Right lobe of liver (tissue), 6 donors: ENCODE measurements at regions not wholly inside any gene's neighbourhood (a gene's known extent, or its start where the extent isn't known, plus 50 kb on each side); places are given as distances from the start of the nearest gene placed in this dataset.
"Not testable (repeated sequence)": the region's sequence is repeated elsewhere in the genome, so short reads cannot be mapped to it uniquely, and the experiment has no call there.

Source experiments
- ATAC-seq, 4 donors: fragments of 200-7000 bp; cut with Tn5 transposase; one replicate each; pipeline ENCODE4 v1.9.1; 2020; ENCODE audit warnings: mild to moderate bottlenecking in 4 of 4, moderate library complexity in 4 of 4
- DNase-seq, 3 donors: peaks; one replicate each; pipeline ENCODE4 v3.0.0-alpha.2; 2020
- H3K27ac ChIP-seq, 3 donors: fragments of 200-600 bp; one replicate each; pipeline ENCODE4 v1.8.0; 2022
- H3K27me3 ChIP-seq, 2 donors: fragments of 200-600 bp; one replicate each; pipeline ENCODE4 v1.8.0; 2022
- H3K36me3 ChIP-seq, 4 donors: fragments of 200-600 bp; sonication (generic) in 1 of 4; one replicate each; pipeline versions ENCODE4 v1.5.1 to v1.8.0; 2017 to 2022; ENCODE audit warnings: control low read depth in 1 of 4
- H3K4me1 ChIP-seq, 4 donors: fragments of 200-600 bp; sonication (generic) in 1 of 4; one replicate each; pipeline versions ENCODE4 v1.5.1 to v1.8.0; 2017 to 2022; ENCODE audit warnings: control low read depth in 1 of 4
- H3K4me3 ChIP-seq, 3 donors: fragments of 200-600 bp; one replicate each; pipeline ENCODE4 v1.8.0; 2022
- H3K9me3 ChIP-seq, 4 donors: fragments of 200-600 bp; sonication (generic) in 1 of 4; one replicate each; pipeline versions ENCODE4 v1.5.1 to v1.8.0; 2017 to 2022; ENCODE audit warnings: control low read depth in 1 of 4
- CTCF ChIP-seq, 4 donors: fragments of 200-600 bp in 3 of 4; fragments of 450-650 bp in 1 of 4; IDR thresholded peaks; one replicate each; pipeline versions ENCODE4 v1.5.1 to v1.8.0; 2016 to 2022; ENCODE audit warnings: antibody characterized with exemption in 4 of 4, mild to moderate bottlenecking in 2 of 4
- POLR2A ChIP-seq: fragments of 450-650 bp; IDR thresholded peaks from one replicate; pipeline ENCODE4 v1.6.1; 2017; ENCODE audit warnings: antibody characterized with exemption, mild to moderate bottlenecking
- WGBS: methylation state at CpG from one replicate; pipeline ENCODE4 v1.1.6; 2018; ENCODE audit warnings: low coverage, low lambda C conversion rate; ENCODE audit not compliant: insufficient coverage; ENCODE audit errors: missing lambda C conversion rate; 5-methylcytosine and 5-hydroxymethylcytosine counted together
- intact Hi-C, 2 donors: fragments of 100-400 bp; cut with DNase I; formaldehyde crosslinking; loops; one replicate each; pipeline versions ENCODE4 v1.11.2 to v1.14.1; 2022
- donor health status: DM: no; HTN: yes; CAD: no.
- donor health status: DM: no; HTN: no; CAD: no.
- donor health status: DM: no; HTN: no; CAD: no.
- donor health status: DM: no; HTN: yes; CAD: no.
- donor health status: DM: no; HTN: yes; CAD: no.

GRCh38 chr4:95761426-95761825, 78.5 kb upstream of the PDHA2 start:
- WGBS = 59% methylated on average over 1 of the region's 1 CpG
- Histone ChIP-seq H3K4me1 (no peaks in the 10 kb centered on the region), H3K27me3 (no peaks in the 10 kb centered on the region), H3K4me3 (no peak overlapping the region), H3K27ac (no peak overlapping the region), H3K36me3 (no peaks in the 10 kb centered on the region), H3K9me3 (no peaks in the 10 kb centered on the region)
- no peak for DNase-seq
- TF ChIP-seq POLR2A = no peak
- no peak for TF ChIP-seq CTCF (IDR thresholded peaks at IDR 0.05)
- no peak for ATAC-seq
- intact Hi-C loops = no loop called here

GRCh38 chr4:95760646-95761045, 79.2 kb upstream of the PDHA2 start:
- ATAC-seq, H3K36me3 ChIP-seq, H3K27me3 ChIP-seq, H3K4me1 ChIP-seq, intact Hi-C loops, H3K4me3 ChIP-seq, H3K9me3 ChIP-seq, DNase-seq, H3K27ac ChIP-seq: not testable (repeated sequence)
- WGBS = 6% methylated on average over 1 of the region's 1 CpG

GRCh38 chr4:95758001-95758400, 81.9 kb upstream of the PDHA2 start:
- intact Hi-C loops = no loop called here
- no peak overlapping the region for H3K4me3 ChIP-seq
- no peak overlapping the region for H3K27ac ChIP-seq
- H3K4me1 ChIP-seq = no peaks in the 10 kb centered on the region
- TF ChIP-seq CTCF (IDR thresholded peaks at IDR 0.05) (no peak), POLR2A (no peak)
- H3K27me3 ChIP-seq = no peaks in the 10 kb centered on the region
- ATAC-seq (no peak), DNase-seq (no peak)
- no peaks in the 10 kb centered on the region for H3K36me3 ChIP-seq
- no peaks in the 10 kb centered on the region for H3K9me3 ChIP-seq

- DNase-seq (no peak), ATAC-seq (no peak)
- Histone ChIP-seq H3K36me3 (no peaks in the 10 kb centered on the region), H3K27ac (no peak overlapping the region), H3K4me3 (no peak overlapping the region), H3K9me3 (no peaks in the 10 kb centered on the region), H3K27me3 (no peaks in the 10 kb centered on the region), H3K4me1 (no peaks in the 10 kb centered on the region)
- intact Hi-C loops = no loop called here
- WGBS = 37% methylated on average over 2 of the region's 2 CpGs
- TF ChIP-seq CTCF (IDR thresholded peaks at IDR 0.05) (no peak), POLR2A (no peak)
Measured at GRCh38 chr4:95754667-95755066, 85.2 kb upstream of the PDHA2 start.

GRCh38 chr4:95749204-95749603, 90.7 kb upstream of the PDHA2 start:
- TF ChIP-seq POLR2A = no peak
- TF ChIP-seq CTCF (IDR thresholded peaks at IDR 0.05) = no peak
- no peak for ATAC-seq
- intact Hi-C loops = no loop called here
- no peak for DNase-seq
- no peaks in the 10 kb centered on the region for H3K27me3 ChIP-seq
- no peak overlapping the region for H3K4me3 ChIP-seq
- WGBS = 31% methylated on average over 3 of the region's 3 CpGs
- no peaks in the 10 kb centered on the region for H3K36me3 ChIP-seq
- H3K4me1 ChIP-seq = no peaks in the 10 kb centered on the region
- H3K27ac ChIP-seq = no peak overlapping the region
- no peaks in the 10 kb centered on the region for H3K9me3 ChIP-seq
